ENCODE measurements at regions not wholly inside any gene's neighbourhood (a gene's known extent, or its start where the extent isn't known, plus 50 kb on each side); places are given as distances from the start of the nearest gene placed in this dataset.

DNA sequence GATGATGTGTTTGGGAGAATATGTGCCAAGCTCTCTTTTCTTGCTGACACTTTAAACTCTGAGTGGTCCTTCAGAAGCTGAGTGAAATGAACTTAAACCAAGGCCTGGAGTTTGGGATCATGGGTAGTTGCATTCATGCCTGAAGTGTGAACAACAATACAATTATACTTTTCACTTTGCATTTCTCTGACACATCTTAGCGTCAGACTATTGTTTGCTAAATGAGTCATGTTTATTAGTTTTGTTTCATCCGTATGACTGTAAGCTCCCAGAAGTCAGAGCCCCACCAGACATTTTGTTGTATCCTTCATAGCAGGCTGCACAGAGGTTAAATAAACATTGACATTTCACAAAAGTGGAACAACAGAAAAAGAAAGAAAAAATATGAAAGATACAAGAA lies 542.6 kb downstream of the TUSC7 start:
- TF ChIP-seq, protein P1, sequence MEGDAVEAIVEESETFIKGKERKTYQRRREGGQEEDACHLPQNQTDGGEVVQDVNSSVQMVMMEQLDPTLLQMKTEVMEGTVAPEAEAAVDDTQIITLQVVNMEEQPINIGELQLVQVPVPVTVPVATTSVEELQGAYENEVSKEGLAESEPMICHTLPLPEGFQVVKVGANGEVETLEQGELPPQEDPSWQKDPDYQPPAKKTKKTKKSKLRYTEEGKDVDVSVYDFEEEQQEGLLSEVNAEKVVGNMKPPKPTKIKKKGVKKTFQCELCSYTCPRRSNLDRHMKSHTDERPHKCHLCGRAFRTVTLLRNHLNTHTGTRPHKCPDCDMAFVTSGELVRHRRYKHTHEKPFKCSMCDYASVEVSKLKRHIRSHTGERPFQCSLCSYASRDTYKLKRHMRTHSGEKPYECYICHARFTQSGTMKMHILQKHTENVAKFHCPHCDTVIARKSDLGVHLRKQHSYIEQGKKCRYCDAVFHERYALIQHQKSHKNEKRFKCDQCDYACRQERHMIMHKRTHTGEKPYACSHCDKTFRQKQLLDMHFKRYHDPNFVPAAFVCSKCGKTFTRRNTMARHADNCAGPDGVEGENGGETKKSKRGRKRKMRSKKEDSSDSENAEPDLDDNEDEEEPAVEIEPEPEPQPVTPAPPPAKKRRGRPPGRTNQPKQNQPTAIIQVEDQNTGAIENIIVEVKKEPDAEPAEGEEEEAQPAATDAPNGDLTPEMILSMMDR (IDR thresholded peaks at IDR 0.05; ENCODE audit: low read length): no peak
- no peak for TF ChIP-seq EZH2 (optimal IDR thresholded peaks at IDR 0.05; ENCODE audit: low read depth, low read length)

Data from MM.1S (cell line).